ENCODE measurements at regions not wholly inside any gene's neighbourhood (a gene's known extent, or its start where the extent isn't known, plus 50 kb on each side); places are given as distances from the start of the nearest gene placed in this dataset.

DNA sequence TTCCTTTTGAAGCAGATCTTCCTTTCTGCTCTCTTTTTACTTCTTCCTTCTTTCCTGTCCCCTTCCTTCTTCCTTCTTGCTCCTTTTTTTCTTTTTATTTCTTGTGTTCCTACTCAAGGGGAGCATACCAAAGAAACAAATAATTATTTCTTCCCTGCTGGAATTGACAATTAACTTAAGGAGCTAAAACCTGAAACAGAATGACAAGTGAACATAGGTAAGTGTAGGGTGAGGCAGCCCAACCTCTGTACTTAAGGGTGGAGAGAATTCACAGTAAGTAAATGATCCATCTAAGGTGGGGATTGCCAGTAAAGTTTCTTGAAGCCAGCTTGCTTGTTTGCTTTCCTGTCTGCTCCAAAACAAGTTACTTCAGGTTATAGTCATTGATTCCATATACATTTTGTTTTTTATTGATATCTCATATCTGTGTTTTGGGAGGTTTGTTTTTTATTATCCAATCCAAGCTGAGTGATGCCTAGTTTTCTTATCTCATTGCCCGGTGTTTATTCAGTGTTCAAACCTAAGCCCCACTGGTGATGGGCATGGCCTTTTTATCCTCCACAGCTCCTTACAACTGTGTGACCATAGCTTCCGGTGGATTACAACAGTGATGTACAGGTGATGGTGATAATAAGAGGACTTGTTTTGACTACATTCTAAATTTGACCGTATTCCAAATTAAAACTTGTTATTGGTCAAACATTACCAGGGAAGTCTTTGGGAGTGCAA lies 133.2 kb upstream of the IVNS1ABP start:
- Histone ChIP-seq H3K23ac (ENCODE audit: low read length) (no peak overlapping the region), H3K27me3 (ENCODE audit: insufficient read depth, low read length, poor library complexity) (no peaks in the 10 kb centered on the region), H2BK5ac (ENCODE audit: low read length) (no peak overlapping the region), H2BK15ac (replicated peaks; ENCODE audit: low read depth) (no peak overlapping the region), H3K18ac (ENCODE audit: low read length) (no peak overlapping the region), H2AK5ac (ENCODE audit: low read length) (no peak overlapping the region), H3K4me1 (ENCODE audit: control insufficient read depth, low read depth, low read length) (peaks cover 2% of the 10 kb centered on the region), H3K27ac (ENCODE audit: low read depth, low read length) (no peak overlapping the region), H3K4ac (ENCODE audit: low read depth, low read length) (no peak overlapping the region), H3K4me2 (ENCODE audit: low read length) (no peak overlapping the region), H4K8ac (ENCODE audit: low read depth, low read length) (no peak overlapping the region), H3K9ac (ENCODE audit: low read length) (no peak overlapping the region), H2BK120ac (ENCODE audit: low read depth, low read length) (no peak overlapping the region), H3K79me1 (ENCODE audit: low read length) (no peaks in the 10 kb centered on the region), H4K5ac (ENCODE audit: low read length) (no peak overlapping the region), H3K56ac (ENCODE audit: low read length) (no peak overlapping the region), H3K4me3 (ENCODE audit: low read length) (no peak overlapping the region), H3K36me3 (ENCODE audit: control insufficient read depth, insufficient read depth, low read length) (no peaks in the 10 kb centered on the region), H3K79me2 (ENCODE audit: control insufficient read depth, insufficient read depth, low read length) (no peaks in the 10 kb centered on the region)
- DNase-seq, result no peak
- WGBS (ENCODE audit: extremely low coverage, insufficient coverage, low lambda C conversion rate), result no CpG with 5 or more reads among the region's 3 CpGs

DNA sequence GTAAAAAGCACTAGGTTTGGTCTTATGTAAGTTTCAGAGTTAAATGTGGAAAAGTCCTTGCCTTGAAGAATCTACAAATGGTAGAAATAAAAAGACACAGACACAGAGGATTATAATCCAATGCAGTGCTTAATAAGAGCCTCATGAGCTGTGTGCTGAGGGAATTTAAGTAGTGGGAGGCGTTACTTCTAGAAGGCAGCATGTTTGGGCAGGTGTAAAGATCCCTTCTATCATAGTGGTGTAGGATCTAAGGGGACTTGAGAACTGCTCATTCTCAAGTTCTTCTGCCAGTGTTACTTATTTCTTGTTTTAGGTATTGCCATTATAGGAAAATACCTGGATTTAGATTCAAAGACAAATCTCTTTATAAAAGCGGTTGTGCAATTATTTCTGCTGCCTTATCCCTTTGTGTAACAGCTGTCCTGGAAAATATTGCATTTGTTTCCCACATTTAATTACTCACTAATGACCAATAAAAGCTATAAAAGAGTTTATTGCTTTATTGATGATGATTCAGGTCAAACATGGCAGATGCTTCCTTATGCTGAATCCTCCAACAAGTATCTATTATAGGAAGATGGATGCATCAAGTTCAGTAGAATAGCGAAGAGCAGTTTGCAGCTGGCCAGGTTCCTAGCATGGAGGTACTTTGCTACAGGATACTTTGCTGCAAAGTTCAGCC lies 132.5 kb upstream of the IVNS1ABP start:
- Histone ChIP-seq H2AK5ac (ENCODE audit: low read length) (no peak overlapping the region), H3K79me2 (ENCODE audit: control insufficient read depth, insufficient read depth, low read length) (no peaks in the 10 kb centered on the region), H3K4me2 (ENCODE audit: low read length) (no peak overlapping the region), H2BK15ac (replicated peaks; ENCODE audit: low read depth) (no peak overlapping the region), H3K9ac (ENCODE audit: low read length) (no peak overlapping the region), H3K36me3 (ENCODE audit: control insufficient read depth, insufficient read depth, low read length) (no peaks in the 10 kb centered on the region), H4K8ac (ENCODE audit: low read depth, low read length) (no peak overlapping the region), H3K4me3 (ENCODE audit: low read length) (no peak overlapping the region), H3K23ac (ENCODE audit: low read length) (no peak overlapping the region), H3K56ac (ENCODE audit: low read length) (no peak overlapping the region), H3K27ac (ENCODE audit: low read depth, low read length) (no peak overlapping the region), H3K18ac (ENCODE audit: low read length) (no peak overlapping the region), H2BK5ac (ENCODE audit: low read length) (no peak overlapping the region), H3K79me1 (ENCODE audit: low read length) (no peaks in the 10 kb centered on the region), H2BK120ac (ENCODE audit: low read depth, low read length) (no peak overlapping the region), H3K4ac (ENCODE audit: low read depth, low read length) (no peak overlapping the region), H3K27me3 (ENCODE audit: insufficient read depth, low read length, poor library complexity) (no peaks in the 10 kb centered on the region), H4K5ac (ENCODE audit: low read length) (no peak overlapping the region), H3K4me1 (ENCODE audit: control insufficient read depth, low read depth, low read length) (peaks cover 2% of the 10 kb centered on the region)
- DNase-seq, result no peak
- whole genome bisulfite sequencing (ENCODE audit: extremely low coverage, insufficient coverage, low lambda C conversion rate), result no CpG with 5 or more reads among the region's 3 CpGs

DNA sequence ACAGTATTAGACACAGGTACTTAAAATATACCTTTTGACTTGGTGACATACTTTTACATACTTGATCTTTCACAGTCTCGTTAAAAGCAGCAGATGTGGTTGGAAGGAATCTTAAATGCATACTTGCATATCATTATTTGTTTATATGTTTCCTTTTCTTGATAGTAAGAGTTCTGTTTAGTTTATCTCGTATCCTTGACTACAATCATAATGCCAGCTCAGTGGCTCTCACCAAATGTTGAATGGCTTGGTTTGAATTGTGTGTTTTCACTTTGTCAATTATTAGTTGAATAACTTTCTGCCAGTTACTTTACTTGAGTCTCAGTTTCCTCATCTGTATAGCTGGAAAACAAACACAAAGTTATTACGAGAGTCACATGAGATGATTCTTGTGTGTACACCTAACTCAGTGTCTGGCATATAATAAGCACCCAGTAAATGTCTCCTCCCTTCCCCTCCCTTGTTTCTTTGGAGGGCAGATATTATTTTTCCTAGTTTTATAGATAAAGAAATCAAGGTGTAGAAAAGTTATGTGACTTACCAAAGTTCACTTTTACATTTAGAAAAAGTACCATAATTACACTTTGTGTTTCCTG lies 131.6 kb upstream of the IVNS1ABP start:
- WGBS (ENCODE audit: extremely low coverage, insufficient coverage, low lambda C conversion rate), result no CpG with 5 or more reads among the region's 3 CpGs
- Histone ChIP-seq H3K4me2 (ENCODE audit: low read length) (no peak overlapping the region), H3K4ac (ENCODE audit: low read depth, low read length) (no peak overlapping the region), H3K79me1 (ENCODE audit: low read length) (no peaks in the 10 kb centered on the region), H4K8ac (ENCODE audit: low read depth, low read length) (no peak overlapping the region), H3K9ac (ENCODE audit: low read length) (no peak overlapping the region), H3K4me1 (ENCODE audit: control insufficient read depth, low read depth, low read length) (peaks cover 2% of the 10 kb centered on the region), H3K56ac (ENCODE audit: low read length) (no peak overlapping the region), H3K4me3 (ENCODE audit: low read length) (no peak overlapping the region), H3K18ac (ENCODE audit: low read length) (no peak overlapping the region), H3K23ac (ENCODE audit: low read length) (no peak overlapping the region), H3K79me2 (ENCODE audit: control insufficient read depth, insufficient read depth, low read length) (no peaks in the 10 kb centered on the region), H2BK120ac (ENCODE audit: low read depth, low read length) (no peak overlapping the region), H2AK5ac (ENCODE audit: low read length) (no peak overlapping the region), H2BK5ac (ENCODE audit: low read length) (no peak overlapping the region), H2BK15ac (replicated peaks; ENCODE audit: low read depth) (no peak overlapping the region), H3K27me3 (ENCODE audit: insufficient read depth, low read length, poor library complexity) (no peaks in the 10 kb centered on the region), H4K5ac (ENCODE audit: low read length) (no peak overlapping the region), H3K27ac (ENCODE audit: low read depth, low read length) (no peak overlapping the region), H3K36me3 (ENCODE audit: control insufficient read depth, insufficient read depth, low read length) (no peaks in the 10 kb centered on the region)
- peak; percentile 57 for DNase-seq

DNA sequence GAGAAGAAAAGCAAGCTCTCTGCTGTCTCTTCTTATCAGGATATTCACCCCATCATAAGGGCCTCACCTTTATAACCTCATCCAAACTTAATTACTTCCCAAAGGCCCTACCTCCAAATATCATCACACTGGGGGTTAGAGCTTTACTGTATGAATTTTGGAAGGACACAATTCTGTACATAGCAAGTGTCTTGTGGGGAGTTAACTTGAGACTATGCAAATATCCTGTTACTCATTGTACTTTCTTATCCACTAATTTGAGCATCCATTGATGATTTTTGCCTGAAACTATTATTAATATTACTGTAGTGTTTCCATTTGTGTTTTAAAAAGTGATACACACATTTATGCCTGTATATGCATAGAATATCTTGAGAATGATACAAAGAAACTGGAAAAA lies 129.1 kb upstream of the IVNS1ABP start:
- H3K18ac ChIP-seq (ENCODE audit: low read length), result no peak overlapping the region
- DNase-seq, result no peak
- H2AK5ac ChIP-seq (ENCODE audit: low read length), result no peak overlapping the region
- no peak overlapping the region for H3K23ac ChIP-seq (ENCODE audit: low read length)
- no peak overlapping the region for H3K56ac ChIP-seq (ENCODE audit: low read length)
- H3K79me2 ChIP-seq (ENCODE audit: control insufficient read depth, insufficient read depth, low read length), result no peaks in the 10 kb centered on the region
- H3K4ac ChIP-seq (ENCODE audit: low read depth, low read length), result no peak overlapping the region
- no peaks in the 10 kb centered on the region for H3K79me1 ChIP-seq (ENCODE audit: low read length)
- H4K5ac ChIP-seq (ENCODE audit: low read length), result no peak overlapping the region
- no peak overlapping the region for H3K4me3 ChIP-seq (ENCODE audit: low read length)
- H3K36me3 ChIP-seq (ENCODE audit: control insufficient read depth, insufficient read depth, low read length), result no peaks in the 10 kb centered on the region
- no peak overlapping the region for H2BK15ac ChIP-seq (replicated peaks; ENCODE audit: low read depth)
- no peak overlapping the region for H2BK5ac ChIP-seq (ENCODE audit: low read length)
- H3K27ac ChIP-seq (ENCODE audit: low read depth, low read length), result no peak overlapping the region
- no peak overlapping the region for H3K4me2 ChIP-seq (ENCODE audit: low read length)
- H3K4me1 ChIP-seq (ENCODE audit: control insufficient read depth, low read depth, low read length), result no peaks in the 10 kb centered on the region
- H3K27me3 ChIP-seq (ENCODE audit: insufficient read depth, low read length, poor library complexity), result no peaks in the 10 kb centered on the region
- H4K8ac ChIP-seq (ENCODE audit: low read depth, low read length), result no peak overlapping the region
- H2BK120ac ChIP-seq (ENCODE audit: low read depth, low read length), result no peak overlapping the region
- no peak overlapping the region for H3K9ac ChIP-seq (ENCODE audit: low read length)

DNA sequence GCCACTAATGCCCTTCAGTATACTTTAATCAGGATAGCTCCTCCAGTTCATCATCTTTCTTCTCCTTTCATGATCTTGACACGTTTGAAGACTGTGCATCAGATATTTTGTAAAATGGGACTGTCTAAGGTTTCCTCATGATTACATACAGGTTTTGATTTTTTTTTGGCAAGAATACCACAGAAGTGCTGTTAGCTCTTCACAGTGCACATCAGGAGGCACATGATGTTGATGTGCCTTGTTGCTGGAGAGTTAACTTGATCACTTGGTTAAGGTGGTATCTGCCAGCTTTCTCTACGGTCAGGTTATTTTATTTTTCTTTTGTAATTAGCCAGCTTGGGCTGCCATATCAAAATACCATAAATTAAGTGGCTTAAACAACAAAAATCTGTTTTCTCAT lies 128.6 kb upstream of the IVNS1ABP start:
- H4K5ac ChIP-seq (ENCODE audit: low read length), result no peak overlapping the region
- H3K27me3 ChIP-seq (ENCODE audit: insufficient read depth, low read length, poor library complexity), result no peaks in the 10 kb centered on the region
- no peak overlapping the region for H2BK5ac ChIP-seq (ENCODE audit: low read length)
- no peak overlapping the region for H2AK5ac ChIP-seq (ENCODE audit: low read length)
- no peak overlapping the region for H2BK120ac ChIP-seq (ENCODE audit: low read depth, low read length)
- H3K27ac ChIP-seq (ENCODE audit: low read depth, low read length), result no peak overlapping the region
- no peak overlapping the region for H3K23ac ChIP-seq (ENCODE audit: low read length)
- no peaks in the 10 kb centered on the region for H3K4me1 ChIP-seq (ENCODE audit: control insufficient read depth, low read depth, low read length)
- no peaks in the 10 kb centered on the region for H3K79me2 ChIP-seq (ENCODE audit: control insufficient read depth, insufficient read depth, low read length)
- H3K4me2 ChIP-seq (ENCODE audit: low read length), result no peak overlapping the region
- no peak overlapping the region for H3K4me3 ChIP-seq (ENCODE audit: low read length)
- no peak overlapping the region for H2BK15ac ChIP-seq (replicated peaks; ENCODE audit: low read depth)
- H3K9ac ChIP-seq (ENCODE audit: low read length), result no peak overlapping the region
- H3K36me3 ChIP-seq (ENCODE audit: control insufficient read depth, insufficient read depth, low read length), result no peaks in the 10 kb centered on the region
- H3K56ac ChIP-seq (ENCODE audit: low read length), result no peak overlapping the region
- no peak overlapping the region for H4K8ac ChIP-seq (ENCODE audit: low read depth, low read length)
- DNase-seq, result no peak
- WGBS (ENCODE audit: extremely low coverage, insufficient coverage, low lambda C conversion rate), result no CpG with 5 or more reads among the region's 2 CpGs
- no peak overlapping the region for H3K18ac ChIP-seq (ENCODE audit: low read length)
- H3K4ac ChIP-seq (ENCODE audit: low read depth, low read length), result no peak overlapping the region
- no peaks in the 10 kb centered on the region for H3K79me1 ChIP-seq (ENCODE audit: low read length)
